MM.1S (cell line): ENCODE measurements at regions not wholly inside any gene's neighbourhood (a gene's known extent, or its start where the extent isn't known, plus 50 kb on each side); places are given as distances from the start of the nearest gene placed in this dataset.
"Not testable (repeated sequence)": the region's sequence is repeated elsewhere in the genome, so short reads cannot be mapped to it uniquely, and the experiment has no call there.

Experiments used
- DNase-seq: peaks from one replicate; pipeline ENCODE4 v3.0.0-alpha.2; 2015
- H2AFZ ChIP-seq: fragments of 300-600 bp; sonication (generic); 2 replicates; pipeline ENCODE4 v1.6.0; 2016; ENCODE audit warnings: antibody characterized with exemption, low read length
- H3F3A ChIP-seq: fragments of 300-600 bp; sonication (generic); 2 replicates; pipeline ENCODE4 v1.6.1; 2016; ENCODE audit warnings: mild to moderate bottlenecking, antibody characterized with exemption, low read length, moderate library complexity, mixed read lengths; ENCODE audit not compliant: insufficient read depth
- H3K27ac ChIP-seq: fragments of 300-600 bp; sonication (generic); 2 replicates; pipeline ENCODE4 v1.5.1; 2016; ENCODE audit warnings: mild to moderate bottlenecking, low read length
- H3K27me3 ChIP-seq: fragments of 300-600 bp; sonication (generic); replicated peaks from 2 replicates; pipeline ENCODE4 v1.6.0; 2016; ENCODE audit warnings: low read length; ENCODE audit not compliant: insufficient read depth
- H3K36me3 ChIP-seq: fragments of 300-600 bp; sonication (generic); replicated peaks from 2 replicates; pipeline ENCODE4 v1.6.1; 2016; ENCODE audit warnings: mild to moderate bottlenecking, low read length, mixed read lengths; ENCODE audit not compliant: insufficient read depth
- H3K4me1 ChIP-seq: fragments of 300-600 bp; sonication (generic); 2 replicates; pipeline ENCODE4 v1.6.1; 2016; ENCODE audit warnings: low read length, mixed read lengths
- H3K4me2 ChIP-seq: fragments of 300-600 bp; sonication (generic); 2 replicates; pipeline ENCODE4 v1.6.0; 2016; ENCODE audit warnings: low read depth, low read length
- H3K4me3 ChIP-seq: fragments of 300-600 bp; sonication (generic); 2 replicates; pipeline ENCODE4 v1.5.1; 2016; ENCODE audit warnings: low read length, mixed read lengths
- H3K79me2 ChIP-seq: fragments of 300-600 bp; sonication (generic); 2 replicates; pipeline ENCODE4 v1.6.1; 2016; ENCODE audit warnings: mixed run types, low read length, mixed read lengths
- H3K9ac ChIP-seq: fragments of 300-600 bp; sonication (generic); 2 replicates; pipeline ENCODE4 v1.6.1; 2016; ENCODE audit warnings: low read length, mixed read lengths
- H3K9me2 ChIP-seq: fragments of 300-600 bp; sonication (generic); replicated peaks from 2 replicates; pipeline ENCODE4 v1.6.1; 2016; ENCODE audit warnings: mild to moderate bottlenecking, low read length, mixed read lengths; ENCODE audit not compliant: insufficient read depth
- H3K9me3 ChIP-seq: fragments of 300-600 bp; sonication (generic); replicated peaks from 2 replicates; pipeline ENCODE4 v1.6.1; 2016; ENCODE audit warnings: mild to moderate bottlenecking, low read length, mixed read lengths; ENCODE audit not compliant: insufficient read depth
- H4K20me1 ChIP-seq: fragments of 300-600 bp; sonication (generic); 2 replicates; pipeline ENCODE4 v1.6.1; 2016; ENCODE audit warnings: mild to moderate bottlenecking, low read length, moderate library complexity, mixed read lengths; ENCODE audit not compliant: insufficient read depth
- EZH2 ChIP-seq: fragments of 300-600 bp; sonication (generic); optimal IDR thresholded peaks from 2 replicates; pipeline ENCODE3; 2017; ENCODE audit warnings: low read depth, mild to moderate bottlenecking, antibody characterized with exemption, low read length, mixed read lengths
- EZH2phosphoT487 ChIP-seq: fragments of 300-600 bp; sonication (generic); IDR thresholded peaks from 2 replicates; pipeline ENCODE4 v1.6.1; 2018; ENCODE audit warnings: antibody characterized with exemption, low read length
- TF ChIP-seq, protein P1 (sequence below): fragments of 300-600 bp; sonication (generic); IDR thresholded peaks from 2 replicates; pipeline ENCODE4 v1.5.1; 2016; ENCODE audit warnings: antibody characterized with exemption, low read length, mixed read lengths

DNA sequence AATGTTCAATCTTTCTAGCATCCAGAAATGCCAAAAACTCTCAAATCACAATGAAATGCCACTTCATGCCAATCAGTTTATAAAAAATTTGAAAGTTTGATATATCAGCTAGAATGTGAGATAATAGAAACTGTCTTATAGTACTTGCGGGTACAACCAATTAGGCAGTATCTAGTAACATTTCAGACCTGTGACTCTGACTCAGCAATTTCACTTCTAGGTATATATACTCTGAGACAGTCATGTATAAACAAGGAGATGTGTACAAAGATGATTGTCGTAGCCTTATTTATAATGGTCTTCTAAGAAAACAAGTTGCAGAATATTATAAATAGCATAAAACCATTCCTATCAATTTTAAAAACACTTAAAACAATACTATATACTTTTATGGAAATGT is 252.3 kb upstream of the PODXL start:
- Histone ChIP-seq H3K36me3 (no peaks in the 10 kb centered on the region), H3K27me3 (no peaks in the 10 kb centered on the region), H3K9ac (no peak overlapping the region), H3K27ac (no peak overlapping the region), H2AFZ (no peak overlapping the region), H3F3A (no peaks in the 10 kb centered on the region), H3K9me2 (no peaks in the 10 kb centered on the region), H4K20me1 (no peaks in the 10 kb centered on the region), H3K4me1 (no peaks in the 10 kb centered on the region), H3K79me2 (no peaks in the 10 kb centered on the region), H3K9me3 (no peaks in the 10 kb centered on the region), H3K4me3 (no peak overlapping the region), H3K4me2 (no peak overlapping the region)
- TF ChIP-seq, protein P1, sequence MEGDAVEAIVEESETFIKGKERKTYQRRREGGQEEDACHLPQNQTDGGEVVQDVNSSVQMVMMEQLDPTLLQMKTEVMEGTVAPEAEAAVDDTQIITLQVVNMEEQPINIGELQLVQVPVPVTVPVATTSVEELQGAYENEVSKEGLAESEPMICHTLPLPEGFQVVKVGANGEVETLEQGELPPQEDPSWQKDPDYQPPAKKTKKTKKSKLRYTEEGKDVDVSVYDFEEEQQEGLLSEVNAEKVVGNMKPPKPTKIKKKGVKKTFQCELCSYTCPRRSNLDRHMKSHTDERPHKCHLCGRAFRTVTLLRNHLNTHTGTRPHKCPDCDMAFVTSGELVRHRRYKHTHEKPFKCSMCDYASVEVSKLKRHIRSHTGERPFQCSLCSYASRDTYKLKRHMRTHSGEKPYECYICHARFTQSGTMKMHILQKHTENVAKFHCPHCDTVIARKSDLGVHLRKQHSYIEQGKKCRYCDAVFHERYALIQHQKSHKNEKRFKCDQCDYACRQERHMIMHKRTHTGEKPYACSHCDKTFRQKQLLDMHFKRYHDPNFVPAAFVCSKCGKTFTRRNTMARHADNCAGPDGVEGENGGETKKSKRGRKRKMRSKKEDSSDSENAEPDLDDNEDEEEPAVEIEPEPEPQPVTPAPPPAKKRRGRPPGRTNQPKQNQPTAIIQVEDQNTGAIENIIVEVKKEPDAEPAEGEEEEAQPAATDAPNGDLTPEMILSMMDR, result no peak
- TF ChIP-seq EZH2 (no peak), EZH2phosphoT487 (no peak)
- DNase-seq, result no peak

DNA sequence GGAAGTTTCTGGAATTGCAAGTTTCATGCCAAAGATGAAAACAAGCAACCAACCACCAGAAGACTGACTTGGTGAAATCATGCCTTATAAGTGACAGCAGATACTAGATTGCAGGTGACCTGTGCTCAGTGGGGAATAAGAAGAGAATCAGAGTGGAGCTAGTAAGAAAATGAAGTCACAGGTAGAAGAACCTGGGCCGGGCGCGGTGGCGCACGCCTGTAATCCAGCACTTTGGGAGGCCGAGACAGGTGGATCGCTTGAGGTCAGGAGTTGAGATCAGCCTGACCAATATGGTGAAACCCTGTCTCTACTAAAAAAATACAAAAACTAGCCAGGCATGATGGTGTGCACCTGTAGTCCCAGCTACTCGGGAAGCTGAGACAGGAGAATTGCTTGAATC is 251.7 kb upstream of the PODXL start:
- not testable (repeated sequence) for H3K27ac ChIP-seq, DNase-seq, H3K9me2 ChIP-seq, H3K4me3 ChIP-seq, H3K36me3 ChIP-seq, H3K79me2 ChIP-seq, H3F3A ChIP-seq, H3K27me3 ChIP-seq, H4K20me1 ChIP-seq, H3K4me2 ChIP-seq, H3K9ac ChIP-seq, H3K9me3 ChIP-seq, H2AFZ ChIP-seq, H3K4me1 ChIP-seq

DNA sequence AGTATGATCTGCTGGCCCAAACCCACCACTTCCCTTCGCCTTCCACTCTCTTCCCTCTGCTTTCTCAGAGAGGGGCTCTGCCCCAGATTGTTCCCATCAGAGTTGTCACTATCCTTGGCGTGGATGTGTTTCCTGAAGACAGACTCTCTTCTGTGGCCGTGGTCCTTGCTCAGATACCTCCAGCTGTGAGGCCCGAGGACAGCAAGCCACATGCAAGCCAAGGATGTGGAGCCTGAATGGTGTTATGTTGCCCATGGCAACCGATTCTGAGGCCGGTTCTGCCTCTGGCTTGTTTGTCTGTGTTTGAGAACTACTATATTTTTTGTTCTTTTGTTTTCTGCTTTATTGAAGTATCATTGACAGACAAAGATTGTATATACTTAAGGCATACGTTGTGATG is 247.4 kb upstream of the PODXL start:
- no peak overlapping the region for H3K9ac ChIP-seq
- H3K79me2 ChIP-seq, result no peaks in the 10 kb centered on the region
- H3K9me3 ChIP-seq, result no peaks in the 10 kb centered on the region
- H3K36me3 ChIP-seq, result no peaks in the 10 kb centered on the region
- TF ChIP-seq, protein P1, result no peak
- TF ChIP-seq EZH2, result no peak
- no peak for TF ChIP-seq EZH2phosphoT487
- no peak overlapping the region for H3K27ac ChIP-seq
- H3K4me3 ChIP-seq, result no peak overlapping the region
- no peaks in the 10 kb centered on the region for H4K20me1 ChIP-seq
- H3K4me1 ChIP-seq, result no peaks in the 10 kb centered on the region
- no peak for DNase-seq
- H3K27me3 ChIP-seq, result no peaks in the 10 kb centered on the region
- H3F3A ChIP-seq, result no peaks in the 10 kb centered on the region
- H3K4me2 ChIP-seq, result no peak overlapping the region
- H2AFZ ChIP-seq, result no peak overlapping the region
- no peaks in the 10 kb centered on the region for H3K9me2 ChIP-seq

DNA sequence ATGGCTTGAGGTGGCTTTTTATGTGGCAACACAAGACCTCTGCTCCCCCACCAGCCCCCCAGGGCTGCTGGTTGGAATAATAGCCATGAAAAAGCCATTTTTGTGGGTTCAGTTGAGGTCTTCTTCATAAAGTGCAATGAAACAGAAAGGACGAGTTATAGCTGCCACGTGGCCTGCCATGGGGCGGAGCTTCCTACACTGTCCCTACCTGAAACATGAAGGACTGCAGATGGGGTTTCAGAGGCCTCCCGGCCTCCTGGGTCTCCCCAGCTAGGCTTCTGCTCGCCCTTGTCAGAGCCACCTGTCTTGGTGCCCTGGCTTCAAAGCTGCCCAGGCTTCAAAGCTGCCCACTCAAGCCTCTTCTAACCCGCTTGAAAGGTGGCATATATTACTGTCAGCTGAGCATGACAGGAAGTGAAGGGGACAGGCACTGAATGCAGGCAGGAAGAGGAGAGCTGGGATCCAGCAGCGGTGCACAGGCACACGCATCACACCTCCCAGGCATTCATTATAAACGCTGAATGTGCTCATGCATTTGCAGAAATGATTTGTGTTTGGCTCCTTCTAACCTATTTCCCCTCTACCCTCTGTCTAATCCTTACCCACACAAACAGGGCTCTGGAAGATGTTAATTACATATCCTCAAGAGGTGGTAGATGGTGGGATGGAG is 245.9 kb upstream of the PODXL start:
- Histone ChIP-seq H4K20me1 (no peaks in the 10 kb centered on the region), H3K79me2 (no peaks in the 10 kb centered on the region), H3K36me3 (no peaks in the 10 kb centered on the region), H3K9me3 (no peaks in the 10 kb centered on the region), H2AFZ (peak overlapping the region; percentile 35), H3K4me1 (no peaks in the 10 kb centered on the region), H3K4me3 (no peak overlapping the region), H3K4me2 (no peak overlapping the region), H3K27ac (no peak overlapping the region), H3F3A (no peaks in the 10 kb centered on the region), H3K27me3 (no peaks in the 10 kb centered on the region), H3K9ac (no peak overlapping the region), H3K9me2 (no peaks in the 10 kb centered on the region)
- DNase-seq, result no peak
- TF ChIP-seq EZH2phosphoT487 (no peak), EZH2 (no peak)
- TF ChIP-seq, protein P1, result no peak
